ENCODE measurements at regions not wholly inside any gene's neighbourhood (a gene's known extent, or its start where the extent isn't known, plus 50 kb on each side); places are given as distances from the start of the nearest gene placed in this dataset.

DNA sequence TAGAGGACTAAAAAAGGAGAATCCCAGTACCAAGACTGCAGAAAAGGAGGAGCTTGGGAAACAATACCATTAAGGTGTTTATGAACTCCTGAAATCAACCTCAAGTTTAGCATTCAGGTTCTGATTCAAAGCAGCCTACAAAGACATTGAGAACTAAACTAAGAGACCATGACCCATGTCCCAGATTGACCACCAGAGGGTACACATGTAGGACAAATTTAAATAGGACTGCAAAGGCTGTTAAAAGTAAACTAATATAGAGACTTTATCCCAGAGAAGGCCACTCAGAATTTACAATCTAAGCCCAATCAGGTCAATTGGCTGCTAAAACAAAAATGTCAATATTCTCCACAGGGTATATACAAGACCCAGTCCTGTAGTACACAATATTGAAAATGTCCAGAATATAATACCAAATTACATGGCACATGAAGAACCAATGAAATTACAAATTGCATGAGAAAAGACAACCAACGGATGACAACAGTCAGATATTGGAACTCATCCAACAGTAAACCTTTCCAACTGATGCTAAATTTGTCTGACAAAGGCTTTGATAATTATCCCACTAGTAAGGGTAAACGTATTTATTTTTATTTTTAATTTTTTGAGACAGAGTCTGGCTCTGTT is 682.4 kb downstream of the UQCRFS1 start:
- Histone ChIP-seq H3K27ac (no peak overlapping the region), H3K4me1 (no peaks in the 10 kb centered on the region), H3K9me3 (peaks cover 8% of the 10 kb centered on the region; the same call in 1 of the 3 replicates), H3K4me2 (no peak overlapping the region), H3K4me3 (no peak overlapping the region)
- TF ChIP-seq TFCP2L1 (CRISPR knock-in tag; IDR thresholded peaks at IDR 0.05) (no peak), CHD2 (IDR thresholded peaks at IDR 0.05; ENCODE audit: low read length, partially characterized antibody) (no peak), EP300 (IDR thresholded peaks at IDR 0.05) (no peak), HOXB13 (CRISPR knock-in tag; IDR thresholded peaks at IDR 0.05; ENCODE audit: low read depth) (no peak), USF2 (IDR thresholded peaks at IDR 0.05) (no peak), RARB (CRISPR knock-in tag; IDR thresholded peaks at IDR 0.05) (no peak), MAX (IDR thresholded peaks at IDR 0.05) (no peak)
- ChIA-PET CTCF (no interaction called here), POLR2A (no interaction called here)
- ATAC-seq (no peak), DNase-seq (ENCODE audit: low read depth in 1 of 2, low spot score in 1 of 2) (no peak), FAIRE-seq (peak; percentile 91)
- 0% methylated on average over 2 of the region's 2 CpGs for WGBS (ENCODE audit: missing lambda C conversion rate)

DNA sequence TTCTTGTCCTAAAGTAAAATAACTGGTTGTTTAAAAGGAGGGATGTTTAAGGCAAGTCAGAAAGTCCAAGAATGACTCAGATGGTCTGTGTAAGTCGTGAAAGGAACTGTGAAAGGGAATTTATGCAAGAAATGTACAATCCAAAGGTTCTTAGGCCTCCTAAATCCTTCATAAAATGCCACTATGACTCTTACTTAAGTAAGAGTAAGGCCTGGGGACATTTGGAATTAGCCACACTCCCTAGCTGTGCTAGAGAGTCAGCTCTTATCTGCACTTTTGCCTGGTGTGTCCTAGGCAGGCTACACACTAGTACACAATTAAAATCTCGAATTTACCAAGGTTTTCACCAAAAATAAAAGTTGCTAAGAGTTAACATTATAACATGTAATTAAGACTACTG is 686.9 kb downstream of the UQCRFS1 start:
- DNase-seq (ENCODE audit: low read depth in 1 of 2, low spot score in 1 of 2) (no peak), FAIRE-seq (no peak), ATAC-seq (no peak)
- peaks cover 8% of the 10 kb centered on the region; the same call in 2 of the 3 replicates for H3K9me3 ChIP-seq
- H3K4me3 ChIP-seq, result no peak overlapping the region
- H3K4me1 ChIP-seq, result no peaks in the 10 kb centered on the region
- no peak overlapping the region for H3K27ac ChIP-seq
- CTCF ChIA-PET, result no interaction called here
- under 1% methylated on average over 2 of the region's 2 CpGs for WGBS (ENCODE audit: missing lambda C conversion rate)
- TF ChIP-seq MAX (IDR thresholded peaks at IDR 0.05), result no peak
- no peak for TF ChIP-seq CBX8 (IDR thresholded peaks at IDR 0.05)
- TF ChIP-seq, protein P1, sequence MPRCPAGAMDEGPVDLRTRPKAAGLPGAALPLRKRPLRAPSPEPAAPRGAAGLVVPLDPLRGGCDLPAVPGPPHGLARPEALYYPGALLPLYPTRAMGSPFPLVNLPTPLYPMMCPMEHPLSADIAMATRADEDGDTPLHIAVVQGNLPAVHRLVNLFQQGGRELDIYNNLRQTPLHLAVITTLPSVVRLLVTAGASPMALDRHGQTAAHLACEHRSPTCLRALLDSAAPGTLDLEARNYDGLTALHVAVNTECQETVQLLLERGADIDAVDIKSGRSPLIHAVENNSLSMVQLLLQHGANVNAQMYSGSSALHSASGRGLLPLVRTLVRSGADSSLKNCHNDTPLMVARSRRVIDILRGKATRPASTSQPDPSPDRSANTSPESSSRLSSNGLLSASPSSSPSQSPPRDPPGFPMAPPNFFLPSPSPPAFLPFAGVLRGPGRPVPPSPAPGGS (IDR thresholded peaks at IDR 0.05), result no peak
- TF ChIP-seq MYC (IDR thresholded peaks at IDR 0.05; ENCODE audit: borderline replicate concordance, low read length), result no peak
- TF ChIP-seq PHF8 (IDR thresholded peaks at IDR 0.05; ENCODE audit: borderline replicate concordance, low read depth), result no peak
- no peak overlapping the region for H3K4me2 ChIP-seq
- POLR2A ChIA-PET, result no interaction called here

DNA sequence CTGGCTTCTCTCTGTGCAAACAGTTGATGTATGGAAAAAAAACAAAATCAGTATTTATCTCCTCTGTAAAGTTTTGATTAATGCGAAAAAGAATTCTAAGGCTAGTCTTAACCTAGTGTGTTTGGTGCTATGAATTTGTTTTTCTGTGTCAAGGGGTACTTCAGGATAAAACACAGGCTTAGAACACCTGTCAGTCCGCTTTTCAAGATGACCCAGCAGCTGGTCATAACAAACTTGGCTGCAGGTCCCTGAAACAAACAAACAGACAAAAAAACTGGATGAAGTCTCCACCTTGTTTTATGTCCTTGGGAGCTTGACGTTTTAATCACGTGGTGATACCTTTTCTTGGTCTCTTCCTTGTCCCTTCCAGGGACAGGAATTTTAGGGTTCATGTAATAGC is 689.3 kb downstream of the UQCRFS1 start:
- WGBS (ENCODE audit: missing lambda C conversion rate), result 2% methylated on average over 4 of the region's 4 CpGs
- CTCF ChIA-PET, result interaction anchor here (1.2 kb wide), 1 partner anchor 17 kb away, joined by 5 read pairs; no protein-coding TSS in a partner anchor
- POLR2A ChIA-PET, result no interaction called here
- no peak for TF ChIP-seq RARB (CRISPR knock-in tag; IDR thresholded peaks at IDR 0.05)
- H3K4me3 ChIP-seq, result no peak overlapping the region
- DNase-seq (ENCODE audit: low read depth in 1 of 2, low spot score in 1 of 2) (no peak), FAIRE-seq (no peak), ATAC-seq (no peak)
- no peak overlapping the region for H3K27ac ChIP-seq
- no peak overlapping the region for H3K4me2 ChIP-seq
- H3K4me1 ChIP-seq, result no peaks in the 10 kb centered on the region
- peaks cover 2% of the 10 kb centered on the region; the same call in 2 of the 3 replicates for H3K9me3 ChIP-seq

DNA sequence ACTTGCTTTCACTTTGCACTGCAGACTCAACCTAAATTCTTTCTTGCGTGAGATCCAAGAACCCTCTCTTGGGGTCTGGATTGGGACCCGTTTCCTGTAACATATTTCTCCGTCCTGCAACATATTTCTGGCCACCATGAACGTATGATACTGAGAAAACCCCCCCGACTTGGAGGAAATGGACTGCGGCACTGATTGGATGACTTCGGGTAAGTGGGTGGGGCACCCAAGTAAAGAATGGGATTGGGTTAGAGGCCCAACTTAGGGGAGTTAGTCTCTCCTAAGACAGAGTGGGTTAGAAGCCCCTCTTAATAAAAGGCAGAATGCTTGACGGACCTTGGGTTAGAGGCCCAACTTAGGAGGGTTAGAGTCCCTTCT is 690.4 kb downstream of the UQCRFS1 start:
- no peak for ATAC-seq
- peaks cover 2% of the 10 kb centered on the region; the same call in 2 of the 3 replicates for H3K9me3 ChIP-seq
- DNase-seq (ENCODE audit: low read depth in 1 of 2, low spot score in 1 of 2), result no peak
- no peak overlapping the region for H3K4me3 ChIP-seq
- 35% methylated on average over 8 of the region's 8 CpGs for WGBS (ENCODE audit: missing lambda C conversion rate)
- no peak overlapping the region for H3K27ac ChIP-seq
- POLR2A ChIA-PET, result no interaction called here
- TF ChIP-seq RAD21 (conservative IDR thresholded peaks at IDR 0.05 in 1 of 2, IDR thresholded peaks at IDR 0.05 in 1 of 2) (no peak), HMGXB4 (CRISPR knock-in tag; IDR thresholded peaks at IDR 0.05; ENCODE audit: borderline replicate concordance) (no peak), MAZ (IDR thresholded peaks at IDR 0.05; ENCODE audit: borderline replicate concordance, low read depth, low read length) (no peak), CBX2 (IDR thresholded peaks at IDR 0.05; ENCODE audit: borderline replicate concordance, low read depth) (no peak), ELK1 (IDR thresholded peaks at IDR 0.05; ENCODE audit: low read depth, low read length) (no peak), SREBF2 (IDR thresholded peaks at IDR 0.05) (no peak), MAX (IDR thresholded peaks at IDR 0.05) (no peak), FOXS1 (CRISPR knock-in tag; IDR thresholded peaks at IDR 0.05) (no peak), CHD4 (IDR thresholded peaks at IDR 0.05; ENCODE audit: borderline replicate concordance) (no peak), ZFP36 (IDR thresholded peaks at IDR 0.05; ENCODE audit: borderline replicate concordance, partially characterized antibody) (no peak)
- H3K4me2 ChIP-seq, result no peak overlapping the region
- CTCF ChIA-PET, result interaction anchor here (0.7 kb wide), 1 partner anchor 134 kb away, joined by 3 read pairs; no protein-coding TSS in a partner anchor
- no peaks in the 10 kb centered on the region for H3K4me1 ChIP-seq
- no peak for FAIRE-seq

All from A549 (cell line).